ENCODE measurements at regions not wholly inside any gene's neighbourhood (a gene's known extent, or its start where the extent isn't known, plus 50 kb on each side); places are given as distances from the start of the nearest gene placed in this dataset.
A peak's percentile ranks its signal among the peaks of the same experiment; 100 is the strongest.

GRCh38 chr4:177546745-177547144, 104.5 kb upstream of the AGA start:
- no peak overlapping the region for H3K4me3 ChIP-seq (ENCODE audit: low read depth, low read length)
- no peak for DNase-seq
- no peak for TF ChIP-seq CTCF (IDR thresholded peaks at IDR 0.05; ENCODE audit: low read depth, low read length)
- H3K4me1 ChIP-seq = no peaks in the 10 kb centered on the region
- no peaks in the 10 kb centered on the region for H3K27me3 ChIP-seq
- H3K9me3 ChIP-seq = no peaks in the 10 kb centered on the region
- no peaks in the 10 kb centered on the region for H3K36me3 ChIP-seq

- DNase-seq = no peak
Observed at GRCh38 chr4:177547985-177548384, 105.7 kb upstream of the AGA start.

GRCh38 chr4:177555007-177555574, 112.9 kb upstream of the AGA start:
- peak; percentile 33 for DNase-seq
- Histone ChIP-seq H3K27me3 (no peaks in the 10 kb centered on the region), H3K9me3 (no peaks in the 10 kb centered on the region), H3K4me1 (no peaks in the 10 kb centered on the region), H3K4me3 (ENCODE audit: low read depth, low read length) (no peak overlapping the region), H3K36me3 (no peaks in the 10 kb centered on the region)
- TF ChIP-seq CTCF (IDR thresholded peaks at IDR 0.05; ENCODE audit: low read depth, low read length) = peak; percentile 73

More at GRCh38 chr4:177547985-177548384, 105.7 kb upstream of the AGA start:
- H3K36me3 ChIP-seq = no peaks in the 10 kb centered on the region
- no peaks in the 10 kb centered on the region for H3K9me3 ChIP-seq
- no peaks in the 10 kb centered on the region for H3K27me3 ChIP-seq
- TF ChIP-seq CTCF (IDR thresholded peaks at IDR 0.05; ENCODE audit: low read depth, low read length) = no peak
- H3K4me1 ChIP-seq = no peaks in the 10 kb centered on the region
- no peak overlapping the region for H3K4me3 ChIP-seq (ENCODE audit: low read depth, low read length)

DNA sequence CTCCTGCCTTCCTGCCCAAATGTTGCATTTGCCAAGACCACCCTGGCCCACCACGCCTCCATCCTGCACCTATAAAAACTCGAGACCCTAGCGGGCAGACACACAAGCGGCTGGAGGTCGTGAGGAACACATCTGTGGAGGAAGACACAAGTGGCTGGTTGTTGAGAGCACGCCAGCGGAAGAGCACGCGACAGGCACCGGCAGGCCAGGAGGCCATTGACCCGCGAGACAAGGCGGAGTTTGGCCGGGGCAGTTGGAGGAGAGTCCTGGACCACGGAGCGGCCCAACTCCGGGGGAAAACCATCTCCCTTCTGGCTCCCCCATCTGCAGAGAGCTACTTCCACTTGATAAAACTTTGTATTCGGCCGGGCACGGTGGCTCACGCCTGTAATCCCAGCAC, 115.2 kb upstream of the AGA start:
- DNase-seq = no peak
- no peaks in the 10 kb centered on the region for H3K36me3 ChIP-seq
- H3K4me1 ChIP-seq = no peaks in the 10 kb centered on the region
- H3K4me3 ChIP-seq (ENCODE audit: low read depth, low read length) = no peak overlapping the region
- no peaks in the 10 kb centered on the region for H3K27me3 ChIP-seq
- no peak for TF ChIP-seq CTCF (IDR thresholded peaks at IDR 0.05; ENCODE audit: low read depth, low read length)
- no peaks in the 10 kb centered on the region for H3K9me3 ChIP-seq

- no peak for TF ChIP-seq CTCF (IDR thresholded peaks at IDR 0.05; ENCODE audit: low read depth, low read length)
- Histone ChIP-seq H3K27me3 (no peaks in the 10 kb centered on the region), H3K9me3 (no peaks in the 10 kb centered on the region), H3K36me3 (no peaks in the 10 kb centered on the region), H3K4me1 (no peaks in the 10 kb centered on the region), H3K4me3 (ENCODE audit: low read depth, low read length) (no peak overlapping the region)
- no peak for DNase-seq
Observed at GRCh38 chr4:177558995-177559394, 116.8 kb upstream of the AGA start.

DNA sequence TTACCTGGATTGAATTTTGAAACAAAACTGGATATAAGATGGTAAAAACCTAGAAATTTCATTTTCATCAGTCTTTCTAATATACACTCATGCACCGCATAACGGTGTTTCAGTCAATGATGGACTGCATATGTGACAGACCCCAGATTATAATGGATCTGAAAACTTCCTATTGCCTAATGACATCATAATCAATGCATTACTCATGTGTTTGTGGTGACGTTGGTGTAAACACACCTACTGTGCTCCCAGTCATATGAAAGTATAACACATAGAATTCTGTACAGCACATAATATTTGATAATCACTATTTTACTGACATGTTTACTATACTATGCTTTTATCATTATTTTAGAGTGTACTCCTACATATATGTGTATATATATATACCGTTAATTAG, 119.9 kb upstream of the AGA start:
- H3K27me3 ChIP-seq = no peaks in the 10 kb centered on the region
- no peak for TF ChIP-seq CTCF (IDR thresholded peaks at IDR 0.05; ENCODE audit: low read depth, low read length)
- no peaks in the 10 kb centered on the region for H3K36me3 ChIP-seq
- H3K4me3 ChIP-seq (ENCODE audit: low read depth, low read length) = no peak overlapping the region
- no peak for DNase-seq
- no peaks in the 10 kb centered on the region for H3K9me3 ChIP-seq
- no peaks in the 10 kb centered on the region for H3K4me1 ChIP-seq
